Bronchial epithelial cell (primary cell): ENCODE measurements at regions not wholly inside any gene's neighbourhood (a gene's known extent, or its start where the extent isn't known, plus 50 kb on each side); places are given as distances from the start of the nearest gene placed in this dataset.
"Not testable (repeated sequence)": the region's sequence is repeated elsewhere in the genome, so short reads cannot be mapped to it uniquely, and the experiment has no call there.

Experiments used
- DNase-seq: peaks from one replicate; pipeline ENCODE4 v3.0.0-alpha.2; 2010; ENCODE audit warnings: low read depth
- FAIRE-seq: peaks from 2 replicates; lab custom pipeline; 2011; peaks lifted over from hg19 to GRCh38; lab: Jason Lieb, UNC
- H3K27me3 ChIP-seq: 2 replicates; pipeline ENCODE4 v1.5.1; 2011; ENCODE audit warnings: low read length; ENCODE audit not compliant: control insufficient read depth, insufficient read depth
- H3K36me3 ChIP-seq: 2 replicates; pipeline ENCODE4 v1.5.1; 2011; ENCODE audit warnings: low read length; ENCODE audit not compliant: control insufficient read depth, insufficient read depth
- H3K4me3 ChIP-seq: 2 replicates; pipeline ENCODE4 v1.5.1; 2011; ENCODE audit warnings: mild to moderate bottlenecking, low read depth, low read length, control low read depth
- CTCF ChIP-seq: IDR thresholded peaks from 2 replicates; pipeline ENCODE4 v1.5.1; 2011; ENCODE audit warnings: mild to moderate bottlenecking, moderate library complexity, low read length, control low read depth, inconsistent platforms; ENCODE audit not compliant: insufficient read depth, severe bottlenecking

GRCh38 chr18:73119574-73119973 is 251.8 kb upstream of the NETO1 start:
- Histone ChIP-seq H3K27me3 (no peaks in the 10 kb centered on the region), H3K4me3 (no peak overlapping the region), H3K36me3 (no peaks in the 10 kb centered on the region)
- DNase-seq = no peak
- FAIRE-seq = no peak
- no peak for TF ChIP-seq CTCF

GRCh38 chr18:73118121-73118816 is 250.5 kb upstream of the NETO1 start:
- no peak overlapping the region for H3K4me3 ChIP-seq
- TF ChIP-seq CTCF = no peak
- DNase-seq = peak; percentile 78
- no peaks in the 10 kb centered on the region for H3K27me3 ChIP-seq
- H3K36me3 ChIP-seq = no peaks in the 10 kb centered on the region
- FAIRE-seq = no peak

GRCh38 chr18:73110307-73110706 is 242.5 kb upstream of the NETO1 start:
- Histone ChIP-seq H3K36me3 (no peaks in the 10 kb centered on the region), H3K4me3 (no peak overlapping the region), H3K27me3 (no peaks in the 10 kb centered on the region)
- FAIRE-seq = no peak
- no peak for TF ChIP-seq CTCF
- no peak for DNase-seq

GRCh38 chr18:73101977-73102376 is 234.2 kb upstream of the NETO1 start:
- H3K36me3 ChIP-seq = no peaks in the 10 kb centered on the region
- FAIRE-seq (no peak), DNase-seq (peak; percentile 32)
- no peaks in the 10 kb centered on the region for H3K27me3 ChIP-seq
- no peak overlapping the region for H3K4me3 ChIP-seq
- no peak for TF ChIP-seq CTCF

- not testable (repeated sequence) for H3K27me3 ChIP-seq, FAIRE-seq, H3K36me3 ChIP-seq, H3K4me3 ChIP-seq
- peak; percentile 82 for DNase-seq
Observed at GRCh38 chr18:73101491-73101890, 233.7 kb upstream of the NETO1 start.

GRCh38 chr18:73099759-73100158 is 232.0 kb upstream of the NETO1 start:
- FAIRE-seq (no peak), DNase-seq (no peak)
- Histone ChIP-seq H3K27me3 (no peaks in the 10 kb centered on the region), H3K36me3 (no peaks in the 10 kb centered on the region), H3K4me3 (no peak overlapping the region)
- TF ChIP-seq CTCF = no peak
